ENCODE measurements at regions not wholly inside any gene's neighbourhood (a gene's known extent, or its start where the extent isn't known, plus 50 kb on each side); places are given as distances from the start of the nearest gene placed in this dataset.

- Histone ChIP-seq H3K27me3 (replicated peaks in 1 of 7) (no peaks in the 10 kb centered on the region), H3K4me3 (no peak overlapping the region), H3K36me3 (no peaks in the 10 kb centered on the region), H3K27ac (no peak overlapping the region), H3K4me1 (no peaks in the 10 kb centered on the region), H3K9me3 (no peaks in the 10 kb centered on the region)
- intact Hi-C loops (cut with DNase I; ENCODE audit: low total_unique reads) = no loop called here
- 83 to 88% (median 85%) methylated on average over 6 to 7 of the region's 7 CpGs for WGBS, 5 donors
- no peak for DNase-seq
- TF ChIP-seq CTCF (IDR thresholded peaks at IDR 0.05 in 8 of 11, conservative IDR thresholded peaks at IDR 0.05 in 3 of 11) (no peak), POLR2A (IDR thresholded peaks at IDR 0.05) (no peak), POLR2AphosphoS5 (IDR thresholded peaks at IDR 0.05) (no peak)
Measured at GRCh38 chr20:12894089-12894488, 114.7 kb upstream of the SPTLC3 start.

- Histone ChIP-seq H3K27ac (no peak overlapping the region), H3K4me3 (no peak overlapping the region), H3K9me3 (no peaks in the 10 kb centered on the region), H3K36me3 (no peaks in the 10 kb centered on the region), H3K4me1 (no peaks in the 10 kb centered on the region), H3K27me3 (replicated peaks in 1 of 7) (no peaks in the 10 kb centered on the region)
- TF ChIP-seq POLR2A (IDR thresholded peaks at IDR 0.05) (no peak), CTCF (IDR thresholded peaks at IDR 0.05 in 8 of 11, conservative IDR thresholded peaks at IDR 0.05 in 3 of 11) (no peak), POLR2AphosphoS5 (IDR thresholded peaks at IDR 0.05) (no peak)
- DNase-seq = no peak
- intact Hi-C loops (cut with DNase I; ENCODE audit: low total_unique reads) = no loop called here
- 93 to 97% (median 96%) methylated on average over 2 of the region's 2 CpGs for WGBS, 5 donors
Measured at GRCh38 chr20:12896180-12896579, 112.6 kb upstream of the SPTLC3 start.

GRCh38 chr20:12902992-12903391, 105.8 kb upstream of the SPTLC3 start:
- Histone ChIP-seq H3K36me3 (no peaks in the 10 kb centered on the region), H3K27me3 (replicated peaks in 1 of 7) (no peaks in the 10 kb centered on the region), H3K9me3 (no peaks in the 10 kb centered on the region), H3K27ac (no peak overlapping the region), H3K4me1 (no peaks in the 10 kb centered on the region), H3K4me3 (no peak overlapping the region)
- WGBS, 5 donors = 72 to 85% (median 80%) methylated on average over 4 of the region's 4 CpGs
- no peak for DNase-seq
- TF ChIP-seq POLR2AphosphoS5 (IDR thresholded peaks at IDR 0.05) = no peak
- no peak for TF ChIP-seq POLR2A (IDR thresholded peaks at IDR 0.05)
- TF ChIP-seq CTCF (IDR thresholded peaks at IDR 0.05 in 8 of 11, conservative IDR thresholded peaks at IDR 0.05 in 3 of 11) = no peak
- intact Hi-C loops (cut with DNase I; ENCODE audit: low total_unique reads) = no loop called here

DNA sequence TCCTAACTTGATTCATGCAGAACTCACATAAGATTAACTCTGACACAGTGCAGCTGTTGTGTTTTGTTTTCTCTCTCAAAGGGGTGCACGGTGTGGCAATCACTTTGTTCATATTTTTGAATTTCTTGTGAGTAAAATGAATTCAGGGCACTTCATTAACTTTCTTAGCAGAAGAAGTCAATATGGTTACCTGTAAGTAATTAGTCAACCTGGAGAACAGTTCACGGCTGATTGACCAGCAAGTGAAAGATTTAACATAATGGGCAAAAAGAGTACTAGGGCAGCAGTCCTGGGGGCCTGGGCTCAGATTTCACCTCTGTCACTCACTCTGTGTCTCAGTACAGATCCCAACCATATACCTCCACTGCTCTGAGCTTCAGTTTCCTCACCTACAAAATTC, 102.4 kb upstream of the SPTLC3 start:
- H3K4me1 ChIP-seq = no peaks in the 10 kb centered on the region
- no peak overlapping the region for H3K4me3 ChIP-seq
- DNase-seq = no peak
- H3K36me3 ChIP-seq = no peaks in the 10 kb centered on the region
- intact Hi-C loops (cut with DNase I; ENCODE audit: low total_unique reads) = no loop called here
- H3K27me3 ChIP-seq (replicated peaks in 1 of 7) = no peaks in the 10 kb centered on the region
- no peaks in the 10 kb centered on the region for H3K9me3 ChIP-seq
- TF ChIP-seq POLR2A (IDR thresholded peaks at IDR 0.05) = no peak
- no peak for TF ChIP-seq CTCF (IDR thresholded peaks at IDR 0.05 in 8 of 11, conservative IDR thresholded peaks at IDR 0.05 in 3 of 11)
- TF ChIP-seq POLR2AphosphoS5 (IDR thresholded peaks at IDR 0.05) = no peak
- H3K27ac ChIP-seq = no peak overlapping the region
- WGBS, 5 donors = 74 to 85% (median 75%) methylated on average over 2 of the region's 2 CpGs
